ENCODE measurements at regions not wholly inside any gene's neighbourhood (a gene's known extent, or its start where the extent isn't known, plus 50 kb on each side); places are given as distances from the start of the nearest gene placed in this dataset.

GRCh38 chr6:150717419-150717818 lies 117.7 kb downstream of the PLEKHG1 start:
- TF ChIP-seq CTCF (conservative IDR thresholded peaks at IDR 0.05; ENCODE audit: low read length) (no peak), EZH2phosphoT487 (IDR thresholded peaks at IDR 0.05; ENCODE audit: borderline replicate concordance) (no peak)

Measured in Loucy (cell line).